SK-N-MC (cell line): ENCODE measurements at regions not wholly inside any gene's neighbourhood (a gene's known extent, or its start where the extent isn't known, plus 50 kb on each side); places are given as distances from the start of the nearest gene placed in this dataset.
"Not testable (repeated sequence)": the region's sequence is repeated elsewhere in the genome, so short reads cannot be mapped to it uniquely, and the experiment has no call there.

Experiments used
- DNase-seq: peaks from one replicate; pipeline ENCODE4 v3.0.0-alpha.2; 2011; ENCODE audit warnings: low read depth, low spot score
- H3K27ac ChIP-seq: fragments of 200-600 bp; sonication (generic); 2 replicates; pipeline ENCODE4 v1.5.1; 2016; ENCODE audit warnings: mixed run types
- H3K36me3 ChIP-seq: fragments of 200-600 bp; sonication (generic); 2 replicates; pipeline ENCODE4 v1.6.1; 2017; ENCODE audit warnings: antibody characterized with exemption, low read length, mixed read lengths; ENCODE audit not compliant: insufficient read depth
- H3K4me3 ChIP-seq: fragments of 200-600 bp; sonication (generic); 2 replicates; pipeline ENCODE4 v1.5.1; 2016
- H3K9ac ChIP-seq: fragments of 200-600 bp; sonication (generic); 2 replicates; pipeline ENCODE4 v1.8.0; 2017; ENCODE audit warnings: mixed run types, mixed read lengths; ENCODE audit not compliant: insufficient read length
- H3K9me3 ChIP-seq: fragments of 200-600 bp; sonication (generic); 2 replicates; pipeline ENCODE4 v1.6.1; 2017; ENCODE audit warnings: low read depth, mild to moderate bottlenecking, antibody characterized with exemption, low read length, moderate library complexity, mixed read lengths
- EZH2 ChIP-seq: fragments of 200-600 bp; sonication (generic); IDR thresholded peaks from one replicate; pipeline ENCODE4 v1.6.1; 2017; ENCODE audit warnings: antibody characterized with exemption
- FOXP2 ChIP-seq: optimal IDR thresholded peaks from 2 replicates; pipeline ENCODE3; 2011; ENCODE audit warnings: mild to moderate bottlenecking, moderate library complexity; ENCODE audit not compliant: insufficient read depth; ENCODE audit errors: extremely low read length, control extremely low read depth
- POLR2AphosphoS5 ChIP-seq: IDR thresholded peaks from 2 replicates; pipeline ENCODE4 v1.6.1; 2012; ENCODE audit warnings: mild to moderate bottlenecking, low read depth, low read length, borderline replicate concordance

DNA sequence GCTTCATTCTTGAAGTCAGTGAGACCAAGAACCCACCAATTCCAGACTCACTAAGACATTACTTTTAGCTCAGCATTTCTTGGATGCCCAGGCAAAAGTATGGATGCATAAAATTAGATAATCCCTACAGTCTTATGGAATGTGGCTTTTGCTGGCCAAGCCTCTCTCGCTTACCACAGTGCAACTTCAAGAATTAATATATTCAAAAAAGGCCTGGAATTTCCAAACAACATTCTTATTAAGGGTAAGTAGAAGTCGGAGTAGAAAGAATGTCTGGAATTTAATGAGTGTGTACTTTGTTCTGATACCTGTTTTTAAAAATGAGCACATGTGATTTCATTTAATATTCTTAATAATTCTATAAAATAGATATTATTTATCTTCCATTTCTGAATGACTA, 302.4 kb upstream of the TMTC4 start:
- TF ChIP-seq EZH2 (no peak), POLR2AphosphoS5 (no peak), FOXP2 (no peak)

DNA sequence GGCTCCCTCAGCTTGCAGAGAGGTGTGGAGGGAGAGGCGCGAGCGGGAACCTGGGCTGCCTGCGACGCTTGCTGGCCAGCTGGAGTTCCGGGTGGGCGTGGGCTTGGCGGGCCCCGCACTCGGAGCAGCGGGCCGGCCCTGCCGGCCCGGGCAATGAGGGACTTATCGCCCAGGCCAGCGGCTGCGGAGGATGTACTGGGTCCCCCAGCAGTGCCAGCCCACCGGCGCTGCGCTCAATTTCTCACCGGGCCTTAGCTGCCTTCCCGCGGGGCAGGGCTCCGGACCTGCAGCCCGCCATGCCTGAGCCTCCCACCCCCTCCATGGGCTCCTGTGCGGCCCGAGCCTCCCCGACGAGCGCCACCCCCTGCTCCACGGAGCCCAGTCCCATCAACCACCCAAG, 301.1 kb upstream of the TMTC4 start:
- not testable (repeated sequence) for H3K4me3 ChIP-seq, H3K27ac ChIP-seq, DNase-seq, H3K36me3 ChIP-seq, H3K9ac ChIP-seq, H3K9me3 ChIP-seq

More for the DNA sequence above, 302.4 kb upstream of the TMTC4 start:
- Histone ChIP-seq H3K4me3 (no peak overlapping the region), H3K9ac (no peak overlapping the region), H3K27ac (no peak overlapping the region), H3K36me3 (no peaks in the 10 kb centered on the region), H3K9me3 (no peaks in the 10 kb centered on the region)
- no peak for DNase-seq

DNA sequence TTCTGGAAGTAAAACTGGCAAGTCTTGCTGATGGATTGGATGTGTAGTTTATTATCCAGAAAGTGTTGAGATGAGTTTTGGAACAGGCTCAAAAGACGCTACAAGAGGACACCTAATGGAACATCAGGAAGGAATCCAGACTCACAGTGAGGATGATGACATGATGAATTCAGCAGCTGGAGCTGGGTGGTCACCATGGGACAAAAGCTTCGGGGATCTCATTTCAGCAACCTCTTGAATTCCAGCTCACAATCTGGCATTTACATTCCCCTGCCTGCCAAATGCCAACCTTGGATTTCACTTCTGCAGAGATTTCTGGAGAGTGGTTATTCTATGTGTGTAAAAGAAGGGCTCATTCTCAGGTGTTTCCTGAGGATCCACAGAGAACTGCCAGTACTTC, 288.0 kb upstream of the TMTC4 start:
- TF ChIP-seq EZH2 (no peak), FOXP2 (no peak), POLR2AphosphoS5 (no peak)
- Histone ChIP-seq H3K9me3 (no peaks in the 10 kb centered on the region), H3K36me3 (no peaks in the 10 kb centered on the region), H3K9ac (no peak overlapping the region), H3K27ac (no peak overlapping the region), H3K4me3 (no peak overlapping the region)
- no peak for DNase-seq

DNA sequence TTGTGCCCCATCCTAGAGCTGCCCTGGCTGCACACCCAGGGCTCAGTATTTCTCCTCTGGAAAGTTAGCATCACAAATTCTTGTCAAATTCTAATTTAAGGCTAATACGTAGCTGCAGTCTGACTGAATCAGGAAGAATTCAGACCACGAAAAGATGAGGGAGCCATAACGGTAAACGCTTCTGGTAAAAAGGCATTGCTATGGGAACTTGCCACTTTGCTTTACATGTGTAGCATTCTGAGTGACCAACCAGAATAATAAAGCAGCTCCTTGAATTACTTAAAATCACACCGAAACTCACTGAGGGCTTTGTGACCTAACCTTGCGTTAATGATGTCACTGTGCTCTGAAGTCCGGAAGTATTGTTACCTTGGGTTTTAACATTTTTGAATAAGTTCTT, 286.6 kb upstream of the TMTC4 start:
- no peak overlapping the region for H3K27ac ChIP-seq
- H3K36me3 ChIP-seq = no peaks in the 10 kb centered on the region
- H3K4me3 ChIP-seq = no peak overlapping the region
- no peak overlapping the region for H3K9ac ChIP-seq
- H3K9me3 ChIP-seq = no peaks in the 10 kb centered on the region
- TF ChIP-seq POLR2AphosphoS5 = no peak
- TF ChIP-seq FOXP2 = no peak
- no peak for TF ChIP-seq EZH2
- DNase-seq = no peak

DNA sequence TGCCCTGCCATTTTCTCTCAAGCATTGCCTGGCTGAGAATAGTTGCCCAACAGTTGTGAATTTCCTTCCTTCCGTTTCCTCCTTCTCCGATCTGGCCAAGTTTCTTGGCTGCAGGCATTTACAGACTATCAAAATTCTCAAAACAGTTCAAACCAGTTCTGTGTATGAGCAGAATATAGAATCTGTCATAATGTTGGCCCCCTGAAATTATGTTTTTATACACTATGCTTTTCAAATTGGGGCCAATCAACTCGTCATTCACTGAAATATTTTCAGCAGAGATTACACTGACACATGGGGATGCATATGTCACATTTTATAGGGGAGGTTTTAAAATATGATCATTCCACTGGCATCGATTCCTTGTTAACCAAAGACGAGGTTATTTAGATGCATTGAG, 284.2 kb upstream of the TMTC4 start:
- Histone ChIP-seq H3K4me3 (no peak overlapping the region), H3K9ac (no peak overlapping the region), H3K27ac (no peak overlapping the region), H3K36me3 (no peaks in the 10 kb centered on the region), H3K9me3 (no peaks in the 10 kb centered on the region)
- no peak for DNase-seq
- no peak for TF ChIP-seq FOXP2
- no peak for TF ChIP-seq POLR2AphosphoS5
- no peak for TF ChIP-seq EZH2

DNA sequence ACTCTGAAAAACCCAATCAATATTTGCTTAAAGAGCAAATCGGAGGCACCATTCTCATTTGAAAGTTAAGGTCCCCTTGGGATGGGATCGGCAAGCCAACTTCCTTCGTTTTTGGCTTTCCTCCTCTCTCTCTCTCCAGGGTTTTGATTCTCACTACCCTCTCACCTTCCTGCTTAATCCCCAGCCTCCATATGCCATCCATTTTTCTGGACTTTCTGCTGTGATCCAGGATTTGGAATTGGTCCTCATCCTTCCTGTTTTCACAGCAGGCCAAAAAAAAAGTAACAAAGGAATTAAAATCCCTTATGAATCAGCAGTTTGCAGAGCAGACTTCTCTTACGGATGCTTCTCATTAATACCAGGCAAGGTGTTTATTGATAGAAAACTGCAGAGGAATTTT, 283.1 kb upstream of the TMTC4 start:
- H3K36me3 ChIP-seq = no peaks in the 10 kb centered on the region
- no peak overlapping the region for H3K27ac ChIP-seq
- TF ChIP-seq EZH2 = no peak
- H3K9ac ChIP-seq = no peak overlapping the region
- no peaks in the 10 kb centered on the region for H3K9me3 ChIP-seq
- DNase-seq = no peak
- H3K4me3 ChIP-seq = no peak overlapping the region

DNA sequence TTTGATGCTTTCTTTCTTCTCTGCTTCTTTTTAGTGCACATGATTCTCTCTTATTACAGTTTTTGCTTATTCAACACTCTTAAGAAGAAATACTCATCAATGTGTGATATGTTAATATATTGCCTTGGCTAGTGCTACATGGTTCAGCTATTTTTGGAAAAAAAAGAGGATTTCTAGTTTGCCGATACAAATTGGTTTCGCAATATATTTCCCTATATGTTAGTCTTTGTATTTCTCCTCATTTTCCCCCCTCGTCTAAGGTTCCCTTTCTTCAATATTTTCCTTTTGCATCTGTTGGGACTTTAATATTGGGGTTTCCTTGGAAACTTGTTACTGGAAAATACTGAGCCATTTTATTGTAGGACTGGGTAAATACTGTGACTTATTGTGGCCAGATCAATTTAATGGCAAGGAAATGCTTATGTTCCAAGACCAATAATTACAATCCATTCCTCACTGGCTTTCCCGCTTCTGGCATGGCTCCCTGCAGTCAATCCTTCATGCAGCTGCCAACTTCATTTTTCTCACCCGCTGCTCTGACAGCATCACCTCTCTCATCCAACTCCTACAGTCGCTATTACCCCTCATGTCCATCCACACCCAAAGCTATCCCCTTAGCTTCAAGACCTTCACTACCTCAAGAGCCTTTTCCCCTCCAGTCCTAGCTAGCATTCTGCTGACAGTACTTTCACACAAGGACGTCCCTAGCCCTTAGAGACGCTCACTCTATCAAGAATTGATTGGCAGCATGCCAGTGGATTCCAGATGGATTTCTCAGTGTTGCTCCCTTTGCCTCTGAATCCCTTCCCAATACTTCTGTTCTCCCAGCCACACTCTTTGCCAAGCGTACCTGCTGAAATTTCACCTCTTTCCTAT, 280.1 kb upstream of the TMTC4 start:
- H3K9ac ChIP-seq = no peak overlapping the region
- no peaks in the 10 kb centered on the region for H3K9me3 ChIP-seq
- TF ChIP-seq POLR2AphosphoS5 = no peak
- H3K36me3 ChIP-seq = no peaks in the 10 kb centered on the region
- H3K4me3 ChIP-seq = no peak overlapping the region
- DNase-seq = no peak
- no peak overlapping the region for H3K27ac ChIP-seq

DNA sequence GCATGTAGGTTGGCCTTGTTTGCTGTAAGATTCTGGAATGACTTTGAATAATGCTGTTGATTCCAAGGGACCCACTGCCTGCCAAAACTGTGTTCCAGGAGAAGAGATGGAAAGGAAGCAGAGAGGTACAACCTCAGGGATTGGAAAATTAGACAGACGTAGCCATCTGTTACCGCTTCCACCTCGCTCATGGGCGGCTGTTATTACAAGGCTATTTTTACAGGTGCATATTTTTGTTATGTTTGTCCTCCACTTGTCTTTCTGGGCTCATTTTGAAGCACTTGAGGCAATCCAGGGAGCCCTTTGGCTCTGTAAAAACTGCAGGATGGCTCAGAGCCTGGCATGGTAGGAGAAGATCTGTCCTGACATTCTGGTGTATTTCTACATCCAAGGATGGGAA, 276.4 kb upstream of the TMTC4 start:
- Histone ChIP-seq H3K27ac (no peak overlapping the region), H3K9ac (no peak overlapping the region), H3K9me3 (no peaks in the 10 kb centered on the region), H3K4me3 (no peak overlapping the region), H3K36me3 (no peaks in the 10 kb centered on the region)
- DNase-seq = no peak
- no peak for TF ChIP-seq FOXP2
- no peak for TF ChIP-seq POLR2AphosphoS5
- TF ChIP-seq EZH2 = no peak

DNA sequence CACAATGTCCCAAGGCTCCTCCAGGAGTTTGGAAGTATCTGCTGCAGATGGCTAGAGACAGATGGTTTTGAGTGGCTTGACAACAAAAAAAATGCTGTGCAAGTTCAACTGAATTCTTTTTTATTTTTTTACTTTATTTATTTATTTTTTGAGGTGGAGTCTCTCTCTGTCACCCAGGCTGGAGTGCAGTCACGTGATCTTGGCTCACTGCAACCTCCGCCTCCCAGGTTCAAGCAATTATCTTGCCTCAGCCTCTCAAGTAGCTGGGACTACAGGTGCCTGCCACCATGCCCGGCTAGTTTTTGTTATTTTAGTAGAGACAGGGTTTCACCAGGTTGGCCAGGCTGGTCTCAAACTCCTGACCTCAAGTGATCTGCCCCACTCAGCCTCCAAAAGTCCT, 274.3 kb upstream of the TMTC4 start:
- not testable (repeated sequence) for H3K9ac ChIP-seq, H3K36me3 ChIP-seq, DNase-seq, H3K27ac ChIP-seq, H3K9me3 ChIP-seq, H3K4me3 ChIP-seq

DNA sequence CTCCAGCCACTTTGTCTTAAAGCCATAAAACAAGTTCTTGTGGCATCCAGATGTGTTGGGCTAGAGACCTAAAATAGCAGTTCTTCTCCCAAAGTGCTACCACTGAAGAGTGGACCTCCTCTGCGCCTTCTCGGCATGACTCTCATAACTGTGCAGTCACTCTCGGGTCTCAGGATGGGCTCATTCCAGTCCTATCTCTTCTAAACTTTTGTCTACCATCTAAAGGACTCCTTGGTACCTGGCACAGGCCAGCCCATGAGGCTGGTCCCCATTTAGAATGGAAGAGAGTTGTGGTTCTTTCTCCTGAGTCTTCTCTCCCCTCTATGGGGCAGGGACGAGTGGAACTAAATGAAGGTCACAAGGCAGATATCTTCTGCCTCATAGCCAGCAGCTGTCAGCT, 272.0 kb upstream of the TMTC4 start:
- DNase-seq = no peak
- TF ChIP-seq EZH2 (no peak), POLR2AphosphoS5 (no peak), FOXP2 (no peak)
- no peak overlapping the region for H3K9ac ChIP-seq
- no peak overlapping the region for H3K27ac ChIP-seq
- no peaks in the 10 kb centered on the region for H3K36me3 ChIP-seq
- no peaks in the 10 kb centered on the region for H3K9me3 ChIP-seq
- H3K4me3 ChIP-seq = no peak overlapping the region
